HEK293 (cell line): ENCODE measurements at regions not wholly inside any gene's neighbourhood (a gene's known extent, or its start where the extent isn't known, plus 50 kb on each side); places are given as distances from the start of the nearest gene placed in this dataset.
"Not testable (repeated sequence)": the region's sequence is repeated elsewhere in the genome, so short reads cannot be mapped to it uniquely, and the experiment has no call there.

Source experiments
- CTCF ChIA-PET: fragments of 350-600 bp; formaldehyde crosslinking; extraction: SDS; loops from one replicate; lab custom pipeline; 2021; ENCODE audit warnings: antibody characterized with exemption; lab: Yijun Ruan, JAX
- POLR2A ChIA-PET: fragments of 300-600 bp; formaldehyde crosslinking; extraction: SDS; loops from one replicate; lab custom pipeline; 2020; ENCODE audit warnings: antibody characterized with exemption, inconsistent platforms; lab: Yijun Ruan, JAX
- H3K27ac ChIP-seq: fragments of 200-500 bp; sonication (Bioruptor generic); 2 replicates; pipeline ENCODE4 v1.5.1; 2014; ENCODE audit warnings: low read depth, low read length, control low read depth, inconsistent platforms; ENCODE audit errors: extremely low read depth
- H3K36me3 ChIP-seq, 2 experiments: fragments of 200-500 bp in 1 of 2; sonication (Bioruptor generic) in 1 of 2; 1 replicate in 1 of 2; 2 replicates in 1 of 2; pipeline ENCODE4 v1.5.1; 2014 to 2017; ENCODE audit warnings: inconsistent platforms in 2 of 2, low read length in 2 of 2; ENCODE audit not compliant: control insufficient read depth in 2 of 2, insufficient read depth in 1 of 2
- H3K4me1 ChIP-seq: fragments of 200-500 bp; sonication (Bioruptor generic); 2 replicates; pipeline ENCODE4 v1.5.1; 2014; ENCODE audit warnings: mild to moderate bottlenecking, low read length, inconsistent platforms; ENCODE audit not compliant: control insufficient read depth, insufficient read depth
- H3K4me3 ChIP-seq: 2 replicates; pipeline ENCODE4 v1.5.1; 2011; ENCODE audit warnings: low read depth, mild to moderate bottlenecking, control low read depth, low read length, moderate library complexity
- H3K9me3 ChIP-seq: fragments of 200-500 bp; sonication (Bioruptor generic); 2 replicates; pipeline ENCODE4 v1.5.1; 2014; ENCODE audit warnings: low read depth, low read length, inconsistent platforms; ENCODE audit not compliant: control insufficient read depth, insufficient read depth
- KLF10 ChIP-seq: fragments of 450-650 bp; IDR thresholded peaks from 2 replicates; pipeline ENCODE4 v1.5.1; 2018; ENCODE audit warnings: missing biosample characterization, mild to moderate bottlenecking, missing genetic modification characterization
- KLF16 ChIP-seq: fragments of 450-650 bp; formaldehyde crosslinking; IDR thresholded peaks from 2 replicates; pipeline ENCODE4 v1.5.1; 2017; ENCODE audit warnings: missing biosample characterization, missing genetic modification characterization
- REPIN1 ChIP-seq: fragments of 450-650 bp; formaldehyde crosslinking; IDR thresholded peaks from 2 replicates; pipeline ENCODE4 v1.5.1; 2017; ENCODE audit warnings: missing biosample characterization, missing genetic modification characterization, low read depth
- SP3 ChIP-seq: fragments of 450-650 bp; formaldehyde crosslinking; IDR thresholded peaks from 2 replicates; pipeline ENCODE4 v1.5.1; 2016; ENCODE audit warnings: missing biosample characterization, missing genetic modification characterization
- ZNF10 ChIP-seq: fragments of 450-650 bp; formaldehyde crosslinking; IDR thresholded peaks from 2 replicates; pipeline ENCODE4 v1.5.1; 2017; ENCODE audit warnings: missing biosample characterization, missing genetic modification characterization
- ZNF16 ChIP-seq: fragments of 450-650 bp; formaldehyde crosslinking; IDR thresholded peaks from 2 replicates; pipeline ENCODE4 v1.5.1; 2016; ENCODE audit warnings: low read depth, missing biosample characterization, missing genetic modification characterization
- ZNF169 ChIP-seq: fragments of 450-650 bp; formaldehyde crosslinking; IDR thresholded peaks from 2 replicates; pipeline ENCODE4 v1.5.1; 2016; ENCODE audit warnings: missing biosample characterization, missing genetic modification characterization
- ZNF175 ChIP-seq: fragments of 450-650 bp; formaldehyde crosslinking; IDR thresholded peaks from 2 replicates; pipeline ENCODE4 v1.5.1; 2016; ENCODE audit warnings: missing biosample characterization, missing genetic modification characterization
- ZNF302 ChIP-seq: fragments of 450-650 bp; formaldehyde crosslinking; IDR thresholded peaks from 2 replicates; pipeline ENCODE4 v1.5.1; 2016; ENCODE audit warnings: missing biosample characterization, missing genetic modification characterization, low read depth
- ZNF311 ChIP-seq: fragments of 450-650 bp; formaldehyde crosslinking; IDR thresholded peaks from 2 replicates; pipeline ENCODE4 v1.5.1; 2017; ENCODE audit warnings: missing biosample characterization, missing genetic modification characterization, borderline replicate concordance
- ZNF449 ChIP-seq: fragments of 450-650 bp; formaldehyde crosslinking; IDR thresholded peaks from 2 replicates; pipeline ENCODE4 v1.5.1; 2017; ENCODE audit warnings: missing biosample characterization, mild to moderate bottlenecking, missing genetic modification characterization, moderate library complexity
- ZNF473 ChIP-seq: fragments of 450-650 bp; formaldehyde crosslinking; IDR thresholded peaks from 2 replicates; pipeline ENCODE4 v1.5.1; 2017; ENCODE audit warnings: missing biosample characterization, missing genetic modification characterization
- ZNF48 ChIP-seq: fragments of 450-650 bp; formaldehyde crosslinking; IDR thresholded peaks from 2 replicates; pipeline ENCODE4 v1.5.1; 2016; ENCODE audit warnings: missing biosample characterization, missing genetic modification characterization
- ZNF585B ChIP-seq: fragments of 450-650 bp; formaldehyde crosslinking; IDR thresholded peaks from 2 replicates; pipeline ENCODE4 v1.5.1; 2016; ENCODE audit warnings: missing biosample characterization, missing genetic modification characterization
- ZNF76 ChIP-seq: fragments of 450-650 bp; formaldehyde crosslinking; IDR thresholded peaks from 2 replicates; pipeline ENCODE4; 2016; ENCODE audit warnings: low read depth, missing biosample characterization, missing genetic modification characterization, borderline replicate concordance
- ZNF768 ChIP-seq: fragments of 450-650 bp; formaldehyde crosslinking; IDR thresholded peaks from 2 replicates; pipeline ENCODE4 v1.5.1; 2018; ENCODE audit warnings: missing biosample characterization, mild to moderate bottlenecking, missing genetic modification characterization
- ZNF777 ChIP-seq: fragments of 450-650 bp; formaldehyde crosslinking; IDR thresholded peaks from 2 replicates; pipeline ENCODE4 v1.5.1; 2017; ENCODE audit warnings: missing biosample characterization, missing genetic modification characterization, borderline replicate concordance
- TF ChIP-seq, protein P1 (sequence below): fragments of 450-650 bp; formaldehyde crosslinking; IDR thresholded peaks from 2 replicates; pipeline ENCODE4 v1.5.1; 2017; ENCODE audit warnings: missing biosample characterization, missing genetic modification characterization
- TF ChIP-seq, protein P2 (sequence below): fragments of 450-650 bp; formaldehyde crosslinking; conservative IDR thresholded peaks from 2 replicates; pipeline ENCODE4 v1.5.1; 2016; ENCODE audit warnings: low read depth, missing biosample characterization, missing genetic modification characterization
- TF ChIP-seq, protein P3 (sequence below): fragments of 450-650 bp; formaldehyde crosslinking; IDR thresholded peaks from 2 replicates; pipeline ENCODE4 v1.5.1; 2016; ENCODE audit warnings: missing biosample characterization, missing genetic modification characterization, low read depth

DNA sequence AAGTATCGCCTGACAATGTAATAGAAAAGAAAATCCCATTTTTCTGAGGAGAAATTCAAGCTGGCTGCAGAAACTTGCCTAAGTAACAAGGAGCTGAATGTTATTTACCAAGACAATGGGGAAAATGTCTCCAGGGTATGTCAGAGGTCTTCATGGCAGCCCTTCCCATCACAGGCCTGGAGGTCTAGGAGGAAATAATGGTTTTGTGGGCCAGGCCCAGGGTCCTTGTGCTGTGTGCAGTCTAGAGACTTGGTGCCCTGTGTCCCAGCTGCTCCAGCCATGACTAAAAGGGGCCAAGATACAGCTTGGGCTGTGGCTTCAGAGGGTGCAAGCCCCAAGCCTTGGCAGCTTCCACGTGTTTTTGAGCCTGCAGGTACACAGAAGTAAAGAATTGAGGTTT lies 120.5 kb upstream of the PKP2 start:
- H3K4me3 ChIP-seq, H3K4me1 ChIP-seq, H3K27ac ChIP-seq, H3K36me3 ChIP-seq, POLR2A ChIA-PET, CTCF ChIA-PET, H3K9me3 ChIP-seq: not testable (repeated sequence)
- peak; percentile 92 for TF ChIP-seq ZNF585B (tag by site-specific recombination)

GRCh38 chr12:33012226-33012625 lies 115.6 kb upstream of the PKP2 start:
- Histone ChIP-seq H3K4me3 (no peak overlapping the region), H3K9me3 (no peaks in the 10 kb centered on the region), H3K36me3 (no peaks in the 10 kb centered on the region), H3K4me1 (no peaks in the 10 kb centered on the region), H3K27ac (no peak overlapping the region)
- CTCF ChIA-PET = no interaction called here
- no peak for TF ChIP-seq SP3 (tag by site-specific recombination)
- no peak for TF ChIP-seq ZNF16 (tag by site-specific recombination)
- POLR2A ChIA-PET = no interaction called here

DNA sequence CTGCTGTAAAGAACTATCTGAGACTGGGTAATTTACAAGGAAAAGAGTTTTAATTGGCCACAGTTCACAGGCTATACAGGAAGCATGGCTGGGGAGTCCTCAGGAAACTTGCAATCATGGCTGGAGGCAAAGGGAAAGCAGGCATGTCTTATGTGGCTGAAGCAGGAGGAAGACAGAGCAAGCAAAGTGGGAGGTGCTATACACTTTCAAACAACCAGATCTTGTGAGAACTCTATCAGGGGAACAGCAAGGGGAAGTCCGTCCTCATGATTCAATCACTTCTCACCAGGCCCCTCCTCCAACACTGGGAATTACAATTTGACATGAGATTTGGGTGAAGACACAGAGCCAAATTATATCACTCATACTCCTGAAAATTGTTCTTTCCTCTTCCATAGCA lies 109.5 kb upstream of the PKP2 start:
- ChIA-PET POLR2A (no interaction called here), CTCF (no interaction called here)
- H3K27ac ChIP-seq = no peak overlapping the region
- H3K4me1 ChIP-seq = no peaks in the 10 kb centered on the region
- no peaks in the 10 kb centered on the region for H3K9me3 ChIP-seq
- no peak overlapping the region for H3K4me3 ChIP-seq
- H3K36me3 ChIP-seq = no peaks in the 10 kb centered on the region
- TF ChIP-seq, protein P1, sequence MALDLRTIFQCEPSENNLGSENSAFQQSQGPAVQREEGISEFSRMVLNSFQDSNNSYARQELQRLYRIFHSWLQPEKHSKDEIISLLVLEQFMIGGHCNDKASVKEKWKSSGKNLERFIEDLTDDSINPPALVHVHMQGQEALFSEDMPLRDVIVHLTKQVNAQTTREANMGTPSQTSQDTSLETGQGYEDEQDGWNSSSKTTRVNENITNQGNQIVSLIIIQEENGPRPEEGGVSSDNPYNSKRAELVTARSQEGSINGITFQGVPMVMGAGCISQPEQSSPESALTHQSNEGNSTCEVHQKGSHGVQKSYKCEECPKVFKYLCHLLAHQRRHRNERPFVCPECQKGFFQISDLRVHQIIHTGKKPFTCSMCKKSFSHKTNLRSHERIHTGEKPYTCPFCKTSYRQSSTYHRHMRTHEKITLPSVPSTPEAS (tag by site-specific recombination) = no peak
- TF ChIP-seq, protein P2, sequence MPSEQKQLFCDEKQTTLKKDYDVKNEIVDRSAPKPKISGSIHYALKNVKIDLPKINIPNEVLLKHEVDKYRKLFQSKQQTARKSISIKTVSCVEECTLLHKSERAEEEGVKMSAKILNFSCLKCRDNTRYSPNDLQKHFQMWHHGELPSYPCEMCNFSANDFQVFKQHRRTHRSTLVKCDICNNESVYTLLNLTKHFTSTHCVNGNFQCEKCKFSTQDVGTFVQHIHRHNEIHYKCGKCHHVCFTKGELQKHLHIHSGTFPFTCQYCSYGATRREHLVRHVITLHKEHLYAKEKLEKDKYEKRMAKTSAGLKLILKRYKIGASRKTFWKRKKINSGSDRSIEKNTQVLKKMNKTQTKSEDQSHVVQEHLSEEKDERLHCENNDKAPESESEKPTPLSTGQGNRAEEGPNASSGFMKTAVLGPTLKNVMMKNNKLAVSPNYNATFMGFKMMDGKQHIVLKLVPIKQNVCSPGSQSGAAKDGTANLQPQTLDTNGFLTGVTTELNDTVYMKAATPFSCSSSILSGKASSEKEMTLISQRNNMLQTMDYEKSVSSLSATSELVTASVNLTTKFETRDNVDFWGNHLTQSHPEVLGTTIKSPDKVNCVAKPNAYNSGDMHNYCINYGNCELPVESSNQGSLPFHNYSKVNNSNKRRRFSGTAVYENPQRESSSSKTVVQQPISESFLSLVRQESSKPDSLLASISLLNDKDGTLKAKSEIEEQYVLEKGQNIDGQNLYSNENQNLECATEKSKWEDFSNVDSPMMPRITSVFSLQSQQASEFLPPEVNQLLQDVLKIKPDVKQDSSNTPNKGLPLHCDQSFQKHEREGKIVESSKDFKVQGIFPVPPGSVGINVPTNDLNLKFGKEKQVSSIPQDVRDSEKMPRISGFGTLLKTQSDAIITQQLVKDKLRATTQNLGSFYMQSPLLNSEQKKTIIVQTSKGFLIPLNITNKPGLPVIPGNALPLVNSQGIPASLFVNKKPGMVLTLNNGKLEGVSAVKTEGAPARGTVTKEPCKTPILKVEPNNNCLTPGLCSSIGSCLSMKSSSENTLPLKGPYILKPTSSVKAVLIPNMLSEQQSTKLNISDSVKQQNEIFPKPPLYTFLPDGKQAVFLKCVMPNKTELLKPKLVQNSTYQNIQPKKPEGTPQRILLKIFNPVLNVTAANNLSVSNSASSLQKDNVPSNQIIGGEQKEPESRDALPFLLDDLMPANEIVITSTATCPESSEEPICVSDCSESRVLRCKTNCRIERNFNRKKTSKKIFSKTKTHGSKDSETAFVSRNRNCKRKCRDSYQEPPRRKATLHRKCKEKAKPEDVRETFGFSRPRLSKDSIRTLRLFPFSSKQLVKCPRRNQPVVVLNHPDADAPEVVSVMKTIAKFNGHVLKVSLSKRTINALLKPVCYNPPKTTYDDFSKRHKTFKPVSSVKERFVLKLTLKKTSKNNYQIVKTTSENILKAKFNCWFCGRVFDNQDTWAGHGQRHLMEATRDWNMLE (tag by site-specific recombination) = no peak
- TF ChIP-seq KLF10 (tag by site-specific recombination) = no peak
- no peak for TF ChIP-seq REPIN1 (tag by site-specific recombination)
- TF ChIP-seq ZNF169 (tag by site-specific recombination) = no peak
- TF ChIP-seq ZNF48 (tag by site-specific recombination) = no peak
- TF ChIP-seq KLF16 (tag by site-specific recombination) = no peak

- H3K4me1 ChIP-seq = peaks cover 3% of the 10 kb centered on the region; the same call in 1 of the 2 replicates
- no peak overlapping the region for H3K27ac ChIP-seq
- CTCF ChIA-PET = no interaction called here
- H3K9me3 ChIP-seq = no peaks in the 10 kb centered on the region
- no peak overlapping the region for H3K4me3 ChIP-seq
- POLR2A ChIA-PET = interaction anchor here (0.6 kb wide), 1 partner anchor 944 kb away, joined by 4 read pairs; no protein-coding TSS in a partner anchor
- no peaks in the 10 kb centered on the region for H3K36me3 ChIP-seq
- TF ChIP-seq ZNF777 = no peak
- TF ChIP-seq, protein P3, sequence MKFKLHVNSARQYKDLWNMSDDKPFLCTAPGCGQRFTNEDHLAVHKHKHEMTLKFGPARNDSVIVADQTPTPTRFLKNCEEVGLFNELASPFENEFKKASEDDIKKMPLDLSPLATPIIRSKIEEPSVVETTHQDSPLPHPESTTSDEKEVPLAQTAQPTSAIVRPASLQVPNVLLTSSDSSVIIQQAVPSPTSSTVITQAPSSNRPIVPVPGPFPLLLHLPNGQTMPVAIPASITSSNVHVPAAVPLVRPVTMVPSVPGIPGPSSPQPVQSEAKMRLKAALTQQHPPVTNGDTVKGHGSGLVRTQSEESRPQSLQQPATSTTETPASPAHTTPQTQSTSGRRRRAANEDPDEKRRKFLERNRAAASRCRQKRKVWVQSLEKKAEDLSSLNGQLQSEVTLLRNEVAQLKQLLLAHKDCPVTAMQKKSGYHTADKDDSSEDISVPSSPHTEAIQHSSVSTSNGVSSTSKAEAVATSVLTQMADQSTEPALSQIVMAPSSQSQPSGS (tag by site-specific recombination) = no peak
- TF ChIP-seq ZNF10 (tag by site-specific recombination) = no peak
- TF ChIP-seq KLF10 (tag by site-specific recombination) = no peak
- TF ChIP-seq ZNF768 (tag by site-specific recombination) = no peak
- TF ChIP-seq ZNF175 = no peak
- no peak for TF ChIP-seq ZNF76 (tag by site-specific recombination)
- TF ChIP-seq ZNF302 (tag by site-specific recombination) = no peak
- TF ChIP-seq ZNF473 (tag by site-specific recombination) = no peak
- no peak for TF ChIP-seq ZNF449 (tag by site-specific recombination)
- no peak for TF ChIP-seq ZNF311 (tag by site-specific recombination)
Observed at GRCh38 chr12:33000016-33000415, 103.4 kb upstream of the PKP2 start.
